GM12878 (cell line): ENCODE measurements at regions not wholly inside any gene's neighbourhood (a gene's known extent, or its start where the extent isn't known, plus 50 kb on each side); places are given as distances from the start of the nearest gene placed in this dataset.

Source experiments
- ATAC-seq: fragments of 200-7000 bp; cut with Tn5 transposase; 3 replicates; pipeline ENCODE4 v1.9.1; 2020; ENCODE audit warnings: mild to moderate bottlenecking, moderate library complexity
- BruUV-seq: library from RNA; stranded (reverse); fragments of 400-500 nt; replicated peaks from 2 replicates; lab custom pipeline; 2021; lab: Mats Ljungman, UMichigan
- CTCF ChIA-PET: fragments of 300-600 bp; sonication (Branson Sonifier 250); formaldehyde crosslinking; extraction: SDS; loops from one replicate; lab custom pipeline; 2021; ENCODE audit warnings: inconsistent platforms; lab: Yijun Ruan, JAX
- POLR2A ChIA-PET: fragments of 350-600 bp; formaldehyde crosslinking; extraction: SDS; loops from one replicate; lab custom pipeline; 2021; ENCODE audit warnings: inconsistent platforms; lab: Charles Lee
- RAD21 ChIA-PET: fragments of 300-600 bp; sonication (Branson Sonifier 250); formaldehyde crosslinking; loops from one replicate; lab custom pipeline; 2023; ENCODE audit warnings: antibody characterized with exemption; ENCODE audit not compliant: unreplicated experiment; lab: Charles Lee
- SMC1A ChIA-PET: fragments of 300-600 bp; sonication (Branson Sonifier 250); formaldehyde crosslinking; loops from one replicate; lab custom pipeline; 2023; ENCODE audit not compliant: unreplicated experiment, uncharacterized antibody; lab: Charles Lee
- DNase-seq: peaks from one replicate; pipeline ENCODE4 v3.0.0-alpha.2; 2011; ENCODE audit warnings: low read depth, low spot score
- FAIRE-seq: peaks from 3 replicates; lab custom pipeline; 2011; peaks lifted over from hg19 to GRCh38; lab: Jason Lieb, UNC
- H2AFZ ChIP-seq: 2 replicates; pipeline ENCODE4 v1.6.0; 2011; ENCODE audit warnings: low read depth, low read length, control low read depth; ENCODE audit not compliant: control insufficient read depth
- H3K27ac ChIP-seq: 2 replicates; pipeline ENCODE4 v1.5.1; 2011; ENCODE audit warnings: control low read depth; ENCODE audit not compliant: control insufficient read depth, insufficient read depth
- H3K27me3 ChIP-seq, 2 experiments: replicated peaks in 1 of 2; 2 replicates each; pipeline versions ENCODE4 v1.6.0 to v1.6.1; 2011; ENCODE audit warnings: low read length in 1 of 2; ENCODE audit not compliant: control insufficient read depth in 2 of 2, insufficient read depth in 2 of 2
- H3K36me3 ChIP-seq, 2 experiments: 2 replicates each; pipeline ENCODE4 v1.5.1; 2011; ENCODE audit warnings: low read length in 1 of 2; ENCODE audit not compliant: control insufficient read depth in 2 of 2, insufficient read depth in 2 of 2
- H3K4me1 ChIP-seq: 2 replicates; pipeline ENCODE4 v1.6.1; 2011; ENCODE audit warnings: mild to moderate bottlenecking, low read length, moderate library complexity, mixed read lengths; ENCODE audit not compliant: control insufficient read depth, insufficient read depth
- H3K4me2 ChIP-seq: 2 replicates; pipeline ENCODE4 v1.6.0; 2011; ENCODE audit warnings: control low read depth; ENCODE audit not compliant: control insufficient read depth, insufficient read depth
- H3K4me3 ChIP-seq: fragments of 200-600 bp; sonication (generic); 2 replicates; pipeline ENCODE4 v1.5.1; 2016
- H3K79me2 ChIP-seq: 2 replicates; pipeline ENCODE4 v1.6.0; 2011; ENCODE audit warnings: low read length; ENCODE audit not compliant: control insufficient read depth, insufficient read depth
- H3K9ac ChIP-seq: 2 replicates; pipeline ENCODE4 v1.8.0; 2011; ENCODE audit warnings: low read length, control low read depth, mixed read lengths; ENCODE audit not compliant: control insufficient read depth, insufficient read depth
- H3K9me3 ChIP-seq: replicated peaks from 3 replicates; pipeline ENCODE4 v1.5.1; 2011; ENCODE audit warnings: mild to moderate bottlenecking, low read length; ENCODE audit not compliant: control insufficient read depth, insufficient read depth
- H4K20me1 ChIP-seq: 2 replicates; pipeline ENCODE4 v1.6.0; 2011; ENCODE audit not compliant: control insufficient read depth, insufficient read depth
- BCL11A ChIP-seq: IDR thresholded peaks from 2 replicates; pipeline ENCODE4 v1.6.1; 2011; ENCODE audit warnings: low read depth, low read length
- EZH2 ChIP-seq: IDR thresholded peaks from 2 replicates; pipeline ENCODE4 v1.6.1; 2012; ENCODE audit warnings: low read depth, mild to moderate bottlenecking, control low read depth, inconsistent platforms, low read length, borderline replicate concordance; ENCODE audit not compliant: control insufficient read depth
- KAT2A ChIP-seq: conservative IDR thresholded peaks from 2 replicates; pipeline ENCODE4 v1.6.1; 2011; ENCODE audit warnings: low read depth, low read length; ENCODE audit not compliant: control insufficient read depth
- NR2C1 ChIP-seq: fragments of 450-650 bp; IDR thresholded peaks from 2 replicates; pipeline ENCODE4 v1.6.1; 2017; ENCODE audit warnings: antibody characterized with exemption, mild to moderate bottlenecking, moderate library complexity
- STAT1 ChIP-seq: fragments of 450-650 bp; conservative IDR thresholded peaks from 2 replicates; pipeline ENCODE4 v1.6.1; 2014; ENCODE audit warnings: antibody characterized with exemption, mild to moderate bottlenecking
- ZNF592 ChIP-seq: fragments of 450-650 bp; IDR thresholded peaks from 2 replicates; pipeline ENCODE4 v1.6.1; 2017; ENCODE audit warnings: mild to moderate bottlenecking, moderate library complexity
- WGBS: methylation state at CpG from one replicate; pipeline ENCODE4 v1.1.6; 2016; ENCODE audit warnings: low lambda C conversion rate; ENCODE audit not compliant: insufficient replicate concordance, insufficient coverage; ENCODE audit errors: missing lambda C conversion rate; 5-methylcytosine and 5-hydroxymethylcytosine counted together
- in situ Hi-C: fragments of 300-500 bp; cut with MboI; formaldehyde crosslinking; loops from 9 replicates; pipeline ENCODE4 v1.14.3; 2018; ENCODE audit warnings: mixed read lengths
- intact Hi-C: fragments of 100-400 bp; cut with micrococcal nuclease; formaldehyde crosslinking; loops from one replicate; pipeline ENCODE4 v1.14.2; 2022; ENCODE audit not compliant: unreplicated experiment

- TF ChIP-seq KAT2A (no peak), ZNF592 (no peak)
Measured at GRCh38 chr4:75412746-75413145, 101.5 kb downstream of the RCHY1 start (continued).

GRCh38 chr4:75398501-75398900 is 115.7 kb downstream of the RCHY1 start:
- no peak for FAIRE-seq

More at GRCh38 chr4:75398501-75398900, 115.7 kb downstream of the RCHY1 start:
- Histone ChIP-seq H3K9ac (no peak overlapping the region), H4K20me1 (no peaks in the 10 kb centered on the region), H3K4me2 (no peak overlapping the region), H3K27ac (no peak overlapping the region), H3K4me3 (no peak overlapping the region), H3K36me3 (no peaks in the 10 kb centered on the region), H3K9me3 (no peaks in the 10 kb centered on the region), H3K4me1 (no peaks in the 10 kb centered on the region), H2AFZ (no peak overlapping the region), H3K79me2 (no peaks in the 10 kb centered on the region), H3K27me3 (no peaks in the 10 kb centered on the region)
- ATAC-seq (no peak), DNase-seq (no peak)
- no TSS peak for BruUV-seq
- ChIA-PET CTCF (no interaction called here), RAD21 (no interaction called here), SMC1A (no interaction called here), POLR2A (no interaction called here)
- in situ Hi-C loops: no loop called here
- no peak for TF ChIP-seq STAT1
- no peak for TF ChIP-seq EZH2
- no peak for TF ChIP-seq BCL11A
- TF ChIP-seq NR2C1: no peak
- WGBS: 35% methylated on average over 4 of the region's 4 CpGs
- intact Hi-C loops: no loop called here
